Liver (tissue), 7 donors: ENCODE measurements at regions not wholly inside any gene's neighbourhood (a gene's known extent, or its start where the extent isn't known, plus 50 kb on each side); places are given as distances from the start of the nearest gene placed in this dataset.

Experiments
- DNase-seq: peaks from one replicate; pipeline ENCODE4 v3.0.0-alpha.2; 2017; ENCODE audit warnings: low spot score
- H3K27ac ChIP-seq, 2 donors: one replicate each; pipeline ENCODE4 v1.7.0; 2013; ENCODE audit warnings: inconsistent platforms in 2 of 2, low read length in 2 of 2, control low read depth in 1 of 2, low read depth in 1 of 2, mild to moderate bottlenecking in 1 of 2
- H3K27me3 ChIP-seq, 4 donors: one replicate each; pipeline versions ENCODE4 v1.6.1 to v1.7.0; 2013; ENCODE audit warnings: low read length in 3 of 4, inconsistent platforms in 1 of 4, mild to moderate bottlenecking in 1 of 4, moderate library complexity in 1 of 4; ENCODE audit not compliant: control insufficient read depth in 4 of 4, insufficient read depth in 4 of 4
- H3K36me3 ChIP-seq, 4 donors: one replicate each; pipeline versions ENCODE4 v1.6.1 to v1.7.0; 2013; ENCODE audit warnings: low read length in 3 of 4, mild to moderate bottlenecking in 3 of 4, low read depth in 1 of 4, moderate library complexity in 1 of 4; ENCODE audit not compliant: control insufficient read depth in 4 of 4, insufficient read depth in 3 of 4
- H3K4me1 ChIP-seq, 4 donors: one replicate each; pipeline versions ENCODE4 v1.6.1 to v1.7.0; 2013; ENCODE audit warnings: low read length in 3 of 4, mild to moderate bottlenecking in 3 of 4, moderate library complexity in 1 of 4; ENCODE audit not compliant: control insufficient read depth in 4 of 4, insufficient read depth in 4 of 4
- H3K4me3 ChIP-seq, 3 donors: one replicate each; pipeline versions ENCODE4 v1.6.1 to v1.7.0; 2013; ENCODE audit warnings: low read length in 3 of 3, control low read depth in 1 of 3, low read depth in 1 of 3, mild to moderate bottlenecking in 1 of 3
- H3K9ac ChIP-seq, 2 donors: one replicate each; pipeline ENCODE4 v1.7.0; 2013; ENCODE audit warnings: low read length in 2 of 2, mild to moderate bottlenecking in 2 of 2, moderate library complexity in 2 of 2, control low read depth in 1 of 2, low read depth in 1 of 2
- H3K9me3 ChIP-seq, 4 donors: one replicate each; pipeline versions ENCODE4 v1.6.1 to v1.7.0; 2013; ENCODE audit warnings: low read length in 3 of 4; ENCODE audit not compliant: control insufficient read depth in 4 of 4
- EGR1 ChIP-seq, 2 donors: IDR thresholded peaks; 2 replicates each; pipeline ENCODE4 v1.6.1; 2016 to 2018; ENCODE audit warnings: antibody characterized with exemption in 2 of 2, low read depth in 2 of 2
- FOXA2 ChIP-seq: IDR thresholded peaks from 2 replicates; pipeline ENCODE4 v1.6.1; 2016; ENCODE audit warnings: antibody characterized with exemption
- GABPA ChIP-seq, 2 donors: IDR thresholded peaks in 1 of 2; conservative IDR thresholded peaks in 1 of 2; 2 replicates each; pipeline ENCODE4 v1.6.1; 2016; ENCODE audit warnings: antibody characterized with exemption in 2 of 2, mild to moderate bottlenecking in 1 of 2, moderate library complexity in 1 of 2
- HNF4A ChIP-seq, 2 donors: conservative IDR thresholded peaks; 2 replicates each; pipeline ENCODE4 v1.6.1; 2016; ENCODE audit warnings: antibody characterized with exemption in 2 of 2, mild to moderate bottlenecking in 2 of 2
- HNF4G ChIP-seq: IDR thresholded peaks from 2 replicates; pipeline ENCODE4 v1.6.1; 2016; ENCODE audit warnings: antibody characterized with exemption
- JUND ChIP-seq, 2 donors: IDR thresholded peaks; 2 replicates each; pipeline ENCODE4 v1.6.1; 2016; ENCODE audit warnings: antibody characterized with exemption in 2 of 2
- RAD21 ChIP-seq, 2 donors: IDR thresholded peaks; 2 replicates each; pipeline ENCODE4 v1.6.1; 2016; ENCODE audit warnings: antibody characterized with exemption in 2 of 2, mild to moderate bottlenecking in 2 of 2
- RXRA ChIP-seq, 2 donors: IDR thresholded peaks; 2 replicates each; pipeline ENCODE4 v1.6.1; 2017 to 2018; ENCODE audit warnings: antibody characterized with exemption in 2 of 2, mild to moderate bottlenecking in 1 of 2
- SP1 ChIP-seq: IDR thresholded peaks from 2 replicates; pipeline ENCODE4 v1.6.1; 2018; ENCODE audit warnings: antibody characterized with exemption, mild to moderate bottlenecking
- TAF1 ChIP-seq: conservative IDR thresholded peaks from 2 replicates; pipeline ENCODE4 v1.6.1; 2016; ENCODE audit warnings: antibody characterized with exemption, mild to moderate bottlenecking
- YY1 ChIP-seq: IDR thresholded peaks from 2 replicates; pipeline ENCODE4 v1.6.1; 2016; ENCODE audit warnings: antibody characterized with exemption, mild to moderate bottlenecking
- WGBS: extraction: QIAGEN DNeasy Blood & Tissue Kit; methylation state at CpG from one replicate; pipeline ENCODE4 v1.1.7; 2013; 5-methylcytosine and 5-hydroxymethylcytosine counted together
- TF ChIP-seq, protein P1 (sequence below): IDR thresholded peaks from 2 replicates; pipeline ENCODE4 v1.6.1; 2016; ENCODE audit warnings: antibody characterized with exemption, mild to moderate bottlenecking
- TF ChIP-seq, protein P2 (sequence below): IDR thresholded peaks from 2 replicates; pipeline ENCODE4 v1.6.1; 2016; ENCODE audit warnings: antibody characterized with exemption
- TF ChIP-seq, protein P3 (sequence below): IDR thresholded peaks from 2 replicates; pipeline ENCODE4 v1.6.1; 2016; ENCODE audit warnings: antibody characterized with exemption
- TF ChIP-seq, protein P4 (sequence below): IDR thresholded peaks from 2 replicates; pipeline ENCODE4 v1.6.1; 2016; ENCODE audit warnings: antibody characterized with exemption
- donor health status: healthy.
- donor health status: healthy.
- donor health status: healthy.
- donor health status: healthy.

DNA sequence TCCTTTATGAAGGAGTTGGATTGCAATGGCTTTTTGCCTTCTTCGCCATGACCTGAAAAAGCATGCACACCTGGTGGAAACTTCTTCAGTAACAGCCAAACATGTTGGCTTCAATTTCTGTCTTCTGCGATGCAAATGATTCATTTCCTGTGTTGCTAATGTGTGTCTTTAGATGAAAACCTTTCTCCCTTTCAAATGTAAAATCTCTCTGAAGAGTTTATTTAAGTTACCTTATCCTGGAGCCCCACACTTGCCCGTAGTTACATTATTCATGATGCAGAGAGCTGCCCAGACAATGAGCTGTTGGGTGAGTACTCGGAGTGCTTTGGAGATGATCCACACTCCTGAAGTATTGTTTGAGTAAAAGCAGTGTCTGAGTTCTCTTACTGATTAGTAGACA is 1100.9 kb downstream of the RPA4 start:
- Histone ChIP-seq H3K4me1 (no peaks in the 10 kb centered on the region), H3K4me3 (no peak overlapping the region), H3K27ac (no peak overlapping the region), H3K9me3 (no peaks in the 10 kb centered on the region), H3K36me3 (no peaks in the 10 kb centered on the region), H3K9ac (no peak overlapping the region), H3K27me3 (no peaks in the 10 kb centered on the region)
- TF ChIP-seq JUND (IDR thresholded peaks at IDR 0.05) (no peak), FOXA2 (no peak), HNF4G (no peak), GABPA (IDR thresholded peaks at IDR 0.05 in 1 of 2, conservative IDR thresholded peaks at IDR 0.05 in 1 of 2) (no peak)
- TF ChIP-seq, protein P1, sequence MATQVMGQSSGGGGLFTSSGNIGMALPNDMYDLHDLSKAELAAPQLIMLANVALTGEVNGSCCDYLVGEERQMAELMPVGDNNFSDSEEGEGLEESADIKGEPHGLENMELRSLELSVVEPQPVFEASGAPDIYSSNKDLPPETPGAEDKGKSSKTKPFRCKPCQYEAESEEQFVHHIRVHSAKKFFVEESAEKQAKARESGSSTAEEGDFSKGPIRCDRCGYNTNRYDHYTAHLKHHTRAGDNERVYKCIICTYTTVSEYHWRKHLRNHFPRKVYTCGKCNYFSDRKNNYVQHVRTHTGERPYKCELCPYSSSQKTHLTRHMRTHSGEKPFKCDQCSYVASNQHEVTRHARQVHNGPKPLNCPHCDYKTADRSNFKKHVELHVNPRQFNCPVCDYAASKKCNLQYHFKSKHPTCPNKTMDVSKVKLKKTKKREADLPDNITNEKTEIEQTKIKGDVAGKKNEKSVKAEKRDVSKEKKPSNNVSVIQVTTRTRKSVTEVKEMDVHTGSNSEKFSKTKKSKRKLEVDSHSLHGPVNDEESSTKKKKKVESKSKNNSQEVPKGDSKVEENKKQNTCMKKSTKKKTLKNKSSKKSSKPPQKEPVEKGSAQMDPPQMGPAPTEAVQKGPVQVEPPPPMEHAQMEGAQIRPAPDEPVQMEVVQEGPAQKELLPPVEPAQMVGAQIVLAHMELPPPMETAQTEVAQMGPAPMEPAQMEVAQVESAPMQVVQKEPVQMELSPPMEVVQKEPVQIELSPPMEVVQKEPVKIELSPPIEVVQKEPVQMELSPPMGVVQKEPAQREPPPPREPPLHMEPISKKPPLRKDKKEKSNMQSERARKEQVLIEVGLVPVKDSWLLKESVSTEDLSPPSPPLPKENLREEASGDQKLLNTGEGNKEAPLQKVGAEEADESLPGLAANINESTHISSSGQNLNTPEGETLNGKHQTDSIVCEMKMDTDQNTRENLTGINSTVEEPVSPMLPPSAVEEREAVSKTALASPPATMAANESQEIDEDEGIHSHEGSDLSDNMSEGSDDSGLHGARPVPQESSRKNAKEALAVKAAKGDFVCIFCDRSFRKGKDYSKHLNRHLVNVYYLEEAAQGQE: no peak
- no peak for DNase-seq
- WGBS: 59% methylated on average over 4 of the region's 4 CpGs

DNA sequence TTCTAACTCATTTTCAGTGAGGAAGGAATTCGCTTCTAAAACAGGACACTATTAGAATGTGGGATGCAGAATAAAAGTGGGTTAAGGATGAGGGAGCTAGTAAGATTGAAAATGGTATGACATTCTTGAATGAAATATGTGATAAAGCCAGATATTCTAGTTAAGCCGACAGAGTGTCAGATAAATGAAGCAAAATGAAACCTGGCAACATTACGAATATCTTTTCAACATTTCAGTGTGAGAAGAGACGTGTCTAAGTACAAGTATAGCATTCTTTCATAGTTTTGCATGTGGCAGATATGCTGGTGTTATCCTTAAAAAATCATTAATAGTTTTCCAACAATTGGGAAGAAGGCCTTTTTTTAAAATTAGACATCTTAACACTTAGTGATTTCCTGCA is 1101.4 kb downstream of the RPA4 start:
- TF ChIP-seq TAF1: no peak
- TF ChIP-seq, protein P2, sequence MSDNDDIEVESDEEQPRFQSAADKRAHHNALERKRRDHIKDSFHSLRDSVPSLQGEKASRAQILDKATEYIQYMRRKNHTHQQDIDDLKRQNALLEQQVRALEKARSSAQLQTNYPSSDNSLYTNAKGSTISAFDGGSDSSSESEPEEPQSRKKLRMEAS: no peak
- TF ChIP-seq, protein P3, sequence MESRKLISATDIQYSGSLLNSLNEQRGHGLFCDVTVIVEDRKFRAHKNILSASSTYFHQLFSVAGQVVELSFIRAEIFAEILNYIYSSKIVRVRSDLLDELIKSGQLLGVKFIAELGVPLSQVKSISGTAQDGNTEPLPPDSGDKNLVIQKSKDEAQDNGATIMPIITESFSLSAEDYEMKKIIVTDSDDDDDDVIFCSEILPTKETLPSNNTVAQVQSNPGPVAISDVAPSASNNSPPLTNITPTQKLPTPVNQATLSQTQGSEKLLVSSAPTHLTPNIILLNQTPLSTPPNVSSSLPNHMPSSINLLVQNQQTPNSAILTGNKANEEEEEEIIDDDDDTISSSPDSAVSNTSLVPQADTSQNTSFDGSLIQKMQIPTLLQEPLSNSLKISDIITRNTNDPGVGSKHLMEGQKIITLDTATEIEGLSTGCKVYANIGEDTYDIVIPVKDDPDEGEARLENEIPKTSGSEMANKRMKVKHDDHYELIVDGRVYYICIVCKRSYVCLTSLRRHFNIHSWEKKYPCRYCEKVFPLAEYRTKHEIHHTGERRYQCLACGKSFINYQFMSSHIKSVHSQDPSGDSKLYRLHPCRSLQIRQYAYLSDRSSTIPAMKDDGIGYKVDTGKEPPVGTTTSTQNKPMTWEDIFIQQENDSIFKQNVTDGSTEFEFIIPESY: no peak
- TF ChIP-seq FOXA2: no peak
- Histone ChIP-seq H3K9ac (no peak overlapping the region), H3K27me3 (no peaks in the 10 kb centered on the region), H3K36me3 (no peaks in the 10 kb centered on the region), H3K27ac (no peak overlapping the region), H3K4me3 (no peak overlapping the region), H3K4me1 (no peaks in the 10 kb centered on the region), H3K9me3 (no peaks in the 10 kb centered on the region)
- no peak for DNase-seq
- WGBS: 84% methylated on average over 4 of the region's 4 CpGs

DNA sequence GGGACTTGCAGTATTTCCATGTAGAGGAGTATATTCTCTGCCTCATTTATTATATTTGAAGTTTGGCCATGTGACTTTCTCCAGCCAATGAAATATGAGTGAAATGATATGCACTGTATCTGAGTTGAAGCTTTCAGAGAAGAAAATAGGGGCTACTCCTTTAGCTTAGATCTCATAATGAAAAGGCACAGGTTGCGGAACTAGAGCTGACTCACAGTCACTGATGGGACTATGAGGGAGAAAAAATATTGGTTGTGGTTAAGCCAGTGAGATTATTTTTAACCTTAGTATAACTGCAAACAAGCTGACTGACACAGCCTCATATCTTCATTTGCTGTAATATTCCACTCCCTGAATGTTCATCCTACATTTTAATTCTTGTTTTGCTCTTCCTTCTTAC is 1104.3 kb downstream of the RPA4 start:
- Histone ChIP-seq H3K9ac (no peak overlapping the region), H3K9me3 (peaks cover 0 to 3% (median under 1%) of the 10 kb centered on the region in 4 donors), H3K36me3 (no peaks in the 10 kb centered on the region), H3K4me3 (no peak overlapping the region), H3K27me3 (no peaks in the 10 kb centered on the region), H3K27ac (no peak overlapping the region), H3K4me1 (no peaks in the 10 kb centered on the region)
- 92% methylated on average over 1 of the region's 1 CpG for WGBS
- no peak for TF ChIP-seq YY1
- no peak for TF ChIP-seq GABPA (IDR thresholded peaks at IDR 0.05 in 1 of 2, conservative IDR thresholded peaks at IDR 0.05 in 1 of 2)
- no peak for TF ChIP-seq JUND (IDR thresholded peaks at IDR 0.05)
- no peak for TF ChIP-seq RAD21 (IDR thresholded peaks at IDR 0.05)
- TF ChIP-seq HNF4A (conservative IDR thresholded peaks at IDR 0.05): no peak
- TF ChIP-seq, protein P2: no peak
- TF ChIP-seq, protein P4, sequence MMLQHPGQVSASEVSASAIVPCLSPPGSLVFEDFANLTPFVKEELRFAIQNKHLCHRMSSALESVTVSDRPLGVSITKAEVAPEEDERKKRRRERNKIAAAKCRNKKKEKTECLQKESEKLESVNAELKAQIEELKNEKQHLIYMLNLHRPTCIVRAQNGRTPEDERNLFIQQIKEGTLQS: no peak
- TF ChIP-seq SP1: no peak
- TF ChIP-seq, protein P1: no peak
- no peak for TF ChIP-seq EGR1 (IDR thresholded peaks at IDR 0.05; ENCODE audit: low read depth in 2 of 2)
- no peak for TF ChIP-seq RXRA (IDR thresholded peaks at IDR 0.05)
- no peak for TF ChIP-seq TAF1
- no peak for DNase-seq
